Glomerular visceral epithelial cell (primary cell): ENCODE measurements at regions not wholly inside any gene's neighbourhood (a gene's known extent, or its start where the extent isn't known, plus 50 kb on each side); places are given as distances from the start of the nearest gene placed in this dataset.
"Not testable (repeated sequence)": the region's sequence is repeated elsewhere in the genome, so short reads cannot be mapped to it uniquely, and the experiment has no call there.

Experiments used
- DNase-seq: peaks from one replicate; pipeline ENCODE4 v3.0.0-alpha.2; 2016; ENCODE audit errors: extremely low spot score

DNA sequence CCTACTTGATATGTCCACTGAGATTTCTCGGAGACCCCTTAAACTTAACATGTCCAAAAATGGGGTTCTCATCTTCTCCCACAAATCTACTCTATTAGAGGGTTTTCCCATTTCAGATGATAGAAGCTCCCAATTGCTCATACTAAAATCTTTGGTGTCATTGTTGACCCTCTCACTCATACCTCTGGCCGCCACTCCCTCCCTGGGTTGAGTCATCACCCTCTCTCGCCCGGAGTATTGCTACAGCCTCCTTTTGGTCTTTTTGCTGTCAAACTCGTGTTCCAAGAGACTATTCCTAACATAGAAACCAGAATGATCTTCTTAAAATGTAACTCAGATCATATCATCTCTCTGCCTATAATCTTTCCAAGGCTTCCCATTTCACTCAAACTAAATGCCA, 91.0 kb upstream of the GNAQ start:
- no peak for DNase-seq

DNA sequence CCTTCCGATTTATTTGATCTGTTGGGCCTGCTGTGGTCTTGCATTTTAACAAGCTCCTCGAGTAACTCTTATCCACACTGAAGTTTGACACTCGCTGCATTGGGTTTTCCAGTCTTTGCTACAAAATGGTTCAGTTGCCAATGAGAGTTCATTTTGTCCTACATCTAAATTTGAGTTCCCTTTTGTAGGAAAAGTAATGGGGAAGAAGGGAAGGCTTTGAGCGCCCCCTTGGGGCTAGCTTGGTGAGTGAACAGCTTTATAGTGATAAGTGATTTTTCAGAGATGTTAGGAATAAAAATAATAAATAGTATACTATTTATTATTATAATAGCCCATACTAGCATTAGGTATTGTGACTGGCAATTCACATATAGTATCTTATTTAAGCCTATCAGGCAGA, 89.9 kb upstream of the GNAQ start:
- peak; percentile 58 for DNase-seq

DNA sequence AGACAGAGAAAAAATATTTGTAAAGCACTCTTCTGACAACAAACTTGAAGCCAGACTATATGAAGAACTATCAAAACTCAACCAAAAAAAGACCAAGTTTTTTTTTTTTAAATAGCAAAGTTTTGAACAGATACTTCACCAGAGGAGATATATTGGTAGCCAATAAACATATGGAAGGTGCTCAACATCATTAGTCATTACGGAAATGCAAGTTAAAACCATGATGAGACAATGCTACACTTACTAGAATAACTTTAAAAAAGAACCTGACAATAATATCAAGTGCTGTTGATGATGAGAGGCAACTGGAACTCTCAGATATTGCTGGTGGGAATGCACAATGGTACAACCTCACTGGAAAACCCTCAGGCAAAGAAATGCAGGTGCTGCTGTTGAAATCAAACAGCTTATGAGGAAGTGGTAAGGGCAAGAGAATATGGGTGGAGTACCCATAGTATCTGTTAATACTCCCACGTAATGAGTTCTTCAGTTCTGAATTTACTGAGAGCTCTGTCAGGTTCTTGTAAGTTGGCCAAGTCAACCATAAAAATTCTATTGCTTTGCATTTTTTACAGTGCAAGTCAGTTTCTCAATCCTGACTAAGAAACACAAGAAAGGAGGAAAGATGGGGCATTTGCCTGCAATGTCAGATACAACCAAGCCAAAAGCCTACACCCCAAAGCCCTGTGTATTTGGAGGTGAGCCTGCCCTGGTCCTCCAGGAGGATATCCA, 87.3 kb upstream of the GNAQ start:
- DNase-seq, result no peak

DNA sequence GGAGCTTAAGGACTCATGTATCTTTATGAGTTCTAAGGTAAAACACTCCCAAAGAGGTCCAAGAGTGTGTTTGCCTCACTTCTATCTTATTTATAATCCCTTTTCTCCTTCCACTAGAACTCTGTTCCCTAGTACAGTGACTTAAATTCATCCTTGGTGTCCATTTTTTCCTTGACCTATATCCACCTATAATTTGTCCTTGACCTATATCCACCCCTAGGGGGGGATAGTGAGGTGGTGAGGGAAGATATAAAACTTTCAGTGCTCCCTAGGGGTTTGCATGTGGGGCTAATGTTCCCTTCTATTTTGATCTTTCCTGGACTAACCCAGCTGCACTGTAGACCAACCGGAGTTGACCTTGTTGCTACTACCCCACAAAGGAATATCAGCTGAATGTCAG, 83.5 kb upstream of the GNAQ start:
- no peak for DNase-seq

DNA sequence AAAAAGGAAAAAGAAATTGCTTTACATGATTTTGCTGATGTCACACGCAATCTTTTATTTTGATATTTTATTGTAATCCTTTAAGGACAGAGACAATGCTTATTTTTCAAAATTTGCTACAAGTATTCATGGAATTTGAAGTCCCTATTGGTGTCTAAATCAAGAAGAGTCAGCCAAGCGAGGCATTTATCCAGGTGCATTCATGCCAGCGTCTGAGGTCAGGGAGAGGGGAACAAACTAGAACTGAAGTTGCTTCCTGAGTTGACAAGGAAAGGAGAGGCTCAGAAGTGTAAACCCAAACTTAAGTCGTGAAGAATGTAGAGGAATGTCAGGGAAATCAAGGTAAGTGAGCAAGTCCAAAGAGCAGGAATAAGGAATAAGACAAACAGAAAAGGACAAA, 83.0 kb upstream of the GNAQ start:
- no peak for DNase-seq

DNA sequence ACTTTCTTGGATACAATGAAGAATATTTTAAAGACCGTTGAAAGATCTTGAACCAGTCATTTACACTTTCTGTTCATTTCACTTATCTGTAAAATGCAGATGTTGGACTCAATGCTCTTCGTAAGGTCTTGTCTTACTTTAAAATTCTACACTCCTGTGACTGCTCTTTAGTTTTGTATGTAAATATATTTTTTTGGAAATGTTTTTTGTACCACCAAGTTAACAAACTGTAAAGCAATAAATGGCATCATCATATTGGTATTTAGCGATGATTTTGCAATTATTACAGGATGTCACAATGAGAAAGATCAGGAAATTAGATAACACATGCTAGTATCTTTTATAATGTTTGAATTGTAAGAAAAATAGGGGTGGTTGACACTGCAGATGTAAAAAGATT, 80.8 kb upstream of the GNAQ start:
- no peak for DNase-seq

DNA sequence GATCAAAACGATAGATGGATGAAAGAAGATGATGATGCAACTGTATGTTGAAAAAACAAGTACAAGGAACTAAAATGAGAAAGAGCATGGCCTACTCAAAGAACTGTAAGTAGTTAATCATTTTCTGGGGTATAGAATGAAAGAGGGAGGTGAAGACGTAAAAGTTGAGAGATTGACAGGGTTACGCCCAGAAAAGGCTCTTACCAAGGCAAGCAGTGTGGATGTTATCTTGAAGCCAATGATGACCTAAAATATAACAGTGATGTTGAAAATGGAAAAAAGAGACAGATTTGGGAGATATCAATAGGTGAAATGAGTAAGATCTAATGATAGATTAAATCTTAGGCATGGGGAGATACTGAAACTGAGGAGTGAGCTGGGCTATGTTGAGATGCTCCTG, 80.4 kb upstream of the GNAQ start:
- DNase-seq, result no peak

DNA sequence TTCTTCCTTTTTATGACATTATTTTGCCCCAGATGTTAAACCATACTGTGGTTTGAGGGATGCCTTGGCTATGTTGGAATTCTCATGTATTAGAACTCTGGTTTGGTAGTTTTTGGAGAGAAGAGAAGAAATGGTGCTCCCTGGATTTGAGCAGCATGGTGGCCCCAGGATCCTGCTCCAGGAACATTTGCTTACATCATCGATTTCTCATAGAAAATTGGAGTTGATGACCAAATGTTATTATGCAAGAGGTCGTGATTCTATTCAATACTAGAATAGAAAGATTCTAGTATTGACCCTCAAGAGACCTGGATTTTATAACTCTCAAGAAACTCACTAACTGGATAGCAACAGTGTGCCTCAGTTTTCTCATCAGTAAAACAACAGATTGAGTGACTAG, 77.5 kb upstream of the GNAQ start:
- DNase-seq, result no peak

DNA sequence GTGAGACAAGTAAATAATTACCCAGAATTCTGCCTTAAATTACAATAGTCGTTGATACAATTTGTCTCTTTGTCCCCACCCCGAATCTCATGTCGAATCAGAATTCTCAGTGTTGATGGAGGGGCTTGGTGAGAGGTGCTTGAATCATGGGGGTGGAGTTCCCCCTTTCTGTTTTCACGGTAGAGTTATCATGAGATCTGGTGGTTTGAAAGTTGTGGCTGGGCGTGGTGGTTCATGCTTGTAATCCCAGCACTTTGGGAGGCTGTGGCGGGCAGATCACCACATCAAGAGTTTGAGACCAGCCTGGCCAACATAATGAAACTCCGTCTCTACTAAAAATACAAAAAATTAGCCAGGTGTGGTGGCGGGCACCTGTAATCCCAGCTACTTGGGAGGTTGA, 75.0 kb upstream of the GNAQ start:
- DNase-seq, result not testable (repeated sequence)

DNA sequence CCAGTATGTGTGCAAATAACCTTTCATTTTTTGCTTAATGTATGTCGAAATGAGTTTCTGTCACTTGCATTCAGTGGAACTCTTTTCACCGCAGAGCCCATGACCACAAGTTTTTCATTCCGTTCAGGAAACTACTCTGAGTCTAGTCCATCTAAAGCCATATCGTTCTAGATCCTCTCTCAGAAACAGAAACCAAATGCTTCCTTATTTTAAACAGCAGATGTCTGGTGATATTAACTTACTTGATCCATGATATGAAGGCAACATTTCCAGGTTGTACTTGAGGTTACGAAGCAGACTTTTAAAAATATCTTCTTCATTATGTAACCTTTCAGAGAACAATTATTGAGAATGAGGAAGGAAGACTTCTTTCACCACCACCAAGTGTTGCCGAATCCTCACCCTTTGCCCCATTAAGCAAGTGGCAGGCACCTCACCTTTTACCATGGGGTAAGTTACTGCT, 72.4 kb upstream of the GNAQ start:
- no peak for DNase-seq

DNA sequence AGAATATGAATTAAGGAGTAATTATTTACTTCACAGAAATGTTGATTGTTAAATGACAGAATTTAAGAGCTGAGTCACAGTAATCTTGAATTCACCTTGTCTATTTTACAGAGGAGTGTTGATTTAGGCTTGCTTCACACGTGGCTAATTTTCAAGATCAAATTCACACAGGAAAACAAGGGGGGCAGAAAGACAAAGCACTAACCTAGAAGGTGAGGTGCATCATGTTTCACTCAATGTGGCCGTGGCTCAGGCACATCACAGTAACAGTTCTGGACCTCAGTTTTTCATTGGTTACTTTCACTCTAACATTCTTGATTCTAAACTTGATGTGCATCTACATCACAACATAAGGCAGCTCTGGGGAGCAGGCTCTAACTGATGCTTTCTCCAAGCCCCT, 69.6 kb upstream of the GNAQ start:
- no peak for DNase-seq

DNA sequence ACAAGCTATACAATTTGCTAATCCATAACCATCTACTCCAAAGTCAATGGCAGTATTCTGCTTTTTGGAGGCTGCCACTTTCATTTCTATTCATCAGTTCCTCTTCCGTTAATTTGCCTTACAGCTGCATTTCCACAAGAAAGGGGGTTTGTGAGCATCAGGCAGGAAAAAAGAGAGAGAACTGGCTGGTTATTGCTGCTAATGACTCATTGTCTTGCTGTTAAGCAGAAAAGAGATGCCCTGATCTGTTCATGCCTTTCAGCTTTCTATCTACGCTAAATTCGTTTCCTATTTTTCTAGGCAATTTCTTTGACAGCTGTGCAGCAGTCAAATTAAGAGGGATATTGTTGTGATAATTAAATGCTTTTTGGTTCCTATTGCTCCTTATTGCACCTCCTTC, 65.9 kb upstream of the GNAQ start:
- no peak for DNase-seq

DNA sequence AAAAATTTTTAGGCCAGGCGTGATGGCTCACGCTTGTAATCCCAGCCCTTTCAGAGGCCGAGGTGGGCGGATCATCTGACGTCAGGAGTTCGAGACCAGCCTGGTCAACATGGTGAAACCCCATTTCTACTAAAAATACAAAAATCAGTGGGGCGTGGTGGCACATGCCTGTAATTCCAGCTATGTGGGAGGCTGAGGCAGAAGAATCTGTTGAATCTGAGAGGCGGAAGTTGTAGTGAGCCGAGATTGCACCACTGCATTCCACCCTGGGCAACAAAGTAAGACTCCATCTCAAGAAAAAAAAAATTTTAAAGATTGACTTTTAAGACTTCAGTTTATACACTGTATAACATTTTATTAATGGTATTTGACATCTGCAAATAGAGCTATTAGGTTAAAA, 60.1 kb upstream of the GNAQ start:
- no peak for DNase-seq

DNA sequence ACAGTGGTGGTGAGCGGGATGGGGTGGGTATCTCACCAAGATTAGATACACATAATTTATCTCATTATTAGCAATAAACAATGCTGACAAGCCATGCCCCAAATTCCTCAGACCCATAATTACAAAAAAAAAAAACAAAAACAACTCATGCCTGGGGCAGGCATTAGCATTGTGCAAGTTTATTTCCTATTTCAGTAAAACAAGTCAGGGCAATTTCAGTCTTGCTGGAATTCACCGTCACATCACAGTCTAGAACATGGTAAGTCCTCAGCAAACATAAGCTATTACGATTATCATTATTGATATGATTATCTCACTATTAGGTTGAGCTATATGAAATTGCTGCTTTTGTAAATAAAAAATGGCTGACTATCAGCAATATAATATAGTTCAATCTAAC, 57.5 kb upstream of the GNAQ start:
- no peak for DNase-seq

DNA sequence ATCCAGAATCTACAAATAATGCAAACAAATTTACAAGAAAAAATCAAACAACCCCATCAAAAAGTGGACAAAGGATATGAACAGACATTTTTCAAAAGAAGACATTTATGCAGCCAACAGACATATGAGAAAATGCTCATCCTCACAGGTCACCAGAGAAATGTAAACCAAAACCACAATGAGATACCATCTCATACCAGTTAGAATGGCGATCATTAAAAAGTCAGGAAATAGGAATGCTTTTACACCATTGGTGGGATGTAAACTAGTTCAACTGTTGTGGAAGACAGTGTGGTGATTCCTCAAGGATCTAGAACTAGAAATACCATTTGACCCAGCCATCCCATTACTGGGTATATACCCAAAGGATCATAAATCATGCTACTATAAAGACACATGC, 56.6 kb upstream of the GNAQ start:
- DNase-seq, result not testable (repeated sequence)
